Tibial artery (tissue), 4 donors: ENCODE measurements at regions not wholly inside any gene's neighbourhood (a gene's known extent, or its start where the extent isn't known, plus 50 kb on each side); places are given as distances from the start of the nearest gene placed in this dataset.
"Not testable (repeated sequence)": the region's sequence is repeated elsewhere in the genome, so short reads cannot be mapped to it uniquely, and the experiment has no call there.

Experiments used
- DNase-seq, 2 donors: peaks; one replicate each; pipeline ENCODE4 v3.0.0-alpha.2; 2019
- H3K27ac ChIP-seq, 2 donors: fragments of 200-600 bp; sonication (generic) in 1 of 2; 1 replicate in 1 of 2; 2 replicates in 1 of 2; pipeline ENCODE4 v1.5.1; 2018 to 2019; ENCODE audit warnings: mild to moderate bottlenecking in 1 of 2
- H3K27me3 ChIP-seq, 2 donors: fragments of 200-600 bp; sonication (generic) in 1 of 2; one replicate each; pipeline versions ENCODE4 v1.5.1 to v1.6.0; 2016 to 2019
- H3K36me3 ChIP-seq, 3 donors: fragments of 200-600 bp; sonication (generic) in 2 of 3; one replicate each; pipeline ENCODE4 v1.5.1; 2016 to 2019; ENCODE audit warnings: mild to moderate bottlenecking in 2 of 3
- H3K4me1 ChIP-seq, 4 donors: fragments of 200-600 bp; sonication (generic) in 2 of 4; 1 replicate in 3 of 4; 2 replicates in 1 of 4; pipeline ENCODE4 v1.5.1; 2016 to 2019
- H3K4me3 ChIP-seq, 2 donors: fragments of 200-600 bp; sonication (generic) in 1 of 2; 1 replicate in 1 of 2; 2 replicates in 1 of 2; pipeline ENCODE4 v1.5.1; 2018 to 2019; ENCODE audit warnings: mild to moderate bottlenecking in 2 of 2
- H3K9me3 ChIP-seq, 3 donors: fragments of 200-600 bp; sonication (generic) in 1 of 3; one replicate each; pipeline ENCODE4 v1.5.1; 2016 to 2019
- intact Hi-C: fragments of 100-400 bp; cut with DNase I; formaldehyde crosslinking; loops from one replicate; pipeline ENCODE4 v1.15.0; 2023; ENCODE audit warnings: low total_unique reads
- TF ChIP-seq, protein P1 (sequence below), 2 experiments: fragments of 200-600 bp in 1 of 2; fragments of 450-650 bp in 1 of 2; IDR thresholded peaks; one replicate each; pipeline ENCODE4 v1.5.1; 2017 to 2019; ENCODE audit warnings: antibody characterized with exemption in 2 of 2, mild to moderate bottlenecking in 1 of 2, moderate library complexity in 1 of 2

DNA sequence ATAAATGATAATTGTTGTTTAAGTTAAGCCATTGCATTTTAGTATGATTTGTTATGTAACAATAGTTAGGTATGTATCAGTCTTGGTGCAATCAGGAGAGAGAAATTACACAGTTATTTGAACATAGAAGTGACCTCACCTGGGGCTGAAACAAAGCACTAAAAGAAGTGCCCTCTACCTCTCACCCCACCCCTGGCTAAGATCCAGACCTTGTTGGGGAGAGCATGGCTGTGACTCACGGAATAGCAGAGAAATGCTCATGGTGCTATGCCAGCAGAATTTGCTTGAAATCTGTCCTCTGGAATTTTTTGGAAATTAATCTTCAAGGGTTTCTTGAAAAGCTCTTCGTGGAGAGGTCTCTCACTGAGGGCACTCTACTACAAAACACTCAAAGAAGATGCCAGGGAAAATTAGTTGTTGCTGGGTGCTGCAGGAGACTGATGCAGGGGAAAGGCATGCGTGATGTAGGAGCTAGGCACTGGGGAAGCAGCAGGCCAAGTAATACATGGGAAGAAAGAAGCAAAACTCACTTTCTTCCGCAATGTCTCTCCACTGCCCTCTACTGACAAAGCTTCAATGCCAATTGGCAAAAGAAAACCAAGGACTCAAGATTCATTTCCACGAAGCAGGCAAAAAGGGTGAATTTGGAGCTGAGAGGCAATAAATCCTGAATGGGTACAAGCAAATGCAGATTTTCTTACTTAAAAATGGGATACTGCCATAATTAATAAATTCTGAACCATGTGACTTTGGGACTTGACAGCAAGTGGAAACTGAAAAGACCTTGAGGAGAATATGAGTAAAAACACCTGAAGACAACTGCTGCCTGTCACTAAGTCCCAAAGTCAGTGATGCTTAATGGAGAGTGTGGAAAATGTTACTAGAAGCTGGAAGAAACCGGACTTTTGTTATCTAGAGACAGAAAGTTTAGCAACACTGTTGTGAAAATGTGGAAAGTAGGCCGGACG lies 136.3 kb upstream of the ZNF184 start:
- Histone ChIP-seq H3K27me3 (peaks cover 0 to 27% of the 10 kb centered on the region in 2 donors), H3K36me3 (no peaks in the 10 kb centered on the region), H3K27ac (no peak overlapping the region), H3K4me3 (no peak overlapping the region), H3K4me1 (no peaks in the 10 kb centered on the region), H3K9me3 (no peaks in the 10 kb centered on the region)
- no peak for DNase-seq
- intact Hi-C loops, result no loop called here
- TF ChIP-seq, protein P1, sequence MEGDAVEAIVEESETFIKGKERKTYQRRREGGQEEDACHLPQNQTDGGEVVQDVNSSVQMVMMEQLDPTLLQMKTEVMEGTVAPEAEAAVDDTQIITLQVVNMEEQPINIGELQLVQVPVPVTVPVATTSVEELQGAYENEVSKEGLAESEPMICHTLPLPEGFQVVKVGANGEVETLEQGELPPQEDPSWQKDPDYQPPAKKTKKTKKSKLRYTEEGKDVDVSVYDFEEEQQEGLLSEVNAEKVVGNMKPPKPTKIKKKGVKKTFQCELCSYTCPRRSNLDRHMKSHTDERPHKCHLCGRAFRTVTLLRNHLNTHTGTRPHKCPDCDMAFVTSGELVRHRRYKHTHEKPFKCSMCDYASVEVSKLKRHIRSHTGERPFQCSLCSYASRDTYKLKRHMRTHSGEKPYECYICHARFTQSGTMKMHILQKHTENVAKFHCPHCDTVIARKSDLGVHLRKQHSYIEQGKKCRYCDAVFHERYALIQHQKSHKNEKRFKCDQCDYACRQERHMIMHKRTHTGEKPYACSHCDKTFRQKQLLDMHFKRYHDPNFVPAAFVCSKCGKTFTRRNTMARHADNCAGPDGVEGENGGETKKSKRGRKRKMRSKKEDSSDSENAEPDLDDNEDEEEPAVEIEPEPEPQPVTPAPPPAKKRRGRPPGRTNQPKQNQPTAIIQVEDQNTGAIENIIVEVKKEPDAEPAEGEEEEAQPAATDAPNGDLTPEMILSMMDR (IDR thresholded peaks at IDR 0.05), result no peak

DNA sequence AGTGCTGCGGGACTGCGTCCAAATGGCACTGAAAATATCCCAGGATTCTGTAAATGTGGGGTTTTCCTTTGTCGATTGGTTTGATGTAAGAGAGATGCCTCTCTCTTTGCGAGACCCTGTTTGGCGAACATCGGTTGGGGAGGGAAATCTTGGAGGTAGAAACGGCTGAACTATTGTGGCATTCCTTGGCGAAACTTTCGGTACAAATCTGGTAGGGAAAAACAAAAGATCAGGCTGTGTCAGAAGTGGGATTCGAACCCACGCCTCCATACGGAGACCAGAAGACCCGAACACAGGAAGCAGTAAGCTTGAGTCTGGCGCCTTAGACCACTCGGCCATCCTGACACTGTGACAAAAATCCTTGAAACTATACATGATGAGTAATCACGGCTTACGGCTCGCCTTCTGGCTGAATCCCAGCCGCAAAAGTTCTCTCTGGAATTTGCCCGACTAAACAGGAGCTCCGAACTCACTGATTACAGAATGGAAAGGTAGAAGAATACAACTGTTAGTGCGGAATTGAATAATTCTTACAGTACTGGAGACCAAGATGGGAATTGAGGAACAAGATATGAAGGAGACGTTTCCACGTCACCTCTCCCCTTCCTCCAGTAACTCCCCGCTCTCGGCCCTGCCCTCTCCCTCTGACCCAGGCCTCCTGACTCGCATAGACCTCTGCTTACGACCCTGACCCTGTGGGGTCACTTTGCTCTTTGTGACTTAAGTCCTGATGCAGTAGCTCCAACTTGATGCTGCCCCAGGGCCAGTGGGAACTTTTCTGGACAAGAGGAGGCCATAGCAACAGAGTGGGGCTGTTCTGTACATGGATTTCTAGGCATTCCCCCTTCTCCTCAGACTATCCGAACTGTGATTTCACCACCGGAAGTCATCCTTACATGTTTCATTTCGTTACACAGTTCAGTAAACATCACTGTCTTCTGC lies 132.8 kb upstream of the ZNF184 start:
- H3K27me3 ChIP-seq, result peaks cover 0 to 54% of the 10 kb centered on the region in 2 donors
- peaks cover 0 to 5% (median 0%) of the 10 kb centered on the region in 3 donors for H3K9me3 ChIP-seq
- DNase-seq, result no peak
- no peaks in the 10 kb centered on the region for H3K4me1 ChIP-seq
- H3K4me3 ChIP-seq, result no peak overlapping the region
- TF ChIP-seq, protein P1 (IDR thresholded peaks at IDR 0.05), result no peak
- intact Hi-C loops, result no loop called here
- H3K36me3 ChIP-seq, result no peaks in the 10 kb centered on the region
- H3K27ac ChIP-seq, result no peak overlapping the region

DNA sequence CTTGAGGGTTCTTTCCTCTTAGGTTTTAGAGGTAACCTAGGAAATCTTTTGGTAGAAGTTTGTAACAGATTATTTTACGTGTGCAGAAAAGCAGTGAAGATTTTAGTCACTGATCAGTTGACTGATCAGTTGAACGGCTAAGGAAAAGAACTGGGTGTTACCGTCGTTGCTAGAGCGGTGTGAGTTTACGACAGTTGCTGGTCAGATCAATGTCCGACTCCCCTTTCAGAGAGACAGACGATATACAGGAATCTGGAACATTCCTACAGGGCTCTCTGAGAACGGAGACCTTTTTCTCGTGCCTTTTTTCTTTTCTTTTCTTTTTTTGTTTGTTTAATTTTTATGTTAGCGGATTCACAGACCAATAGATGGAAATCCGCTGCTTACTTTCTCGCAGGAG lies 132.1 kb upstream of the ZNF184 start:
- Histone ChIP-seq H3K9me3 (peaks cover 0 to 5% (median 0%) of the 10 kb centered on the region in 3 donors), H3K27me3 (peaks cover 0 to 58% of the 10 kb centered on the region in 2 donors), H3K4me3 (no peak overlapping the region), H3K36me3 (no peaks in the 10 kb centered on the region), H3K4me1 (no peaks in the 10 kb centered on the region), H3K27ac (no peak overlapping the region)
- intact Hi-C loops, result no loop called here
- TF ChIP-seq, protein P1 (IDR thresholded peaks at IDR 0.05), result no peak
- no peak for DNase-seq

DNA sequence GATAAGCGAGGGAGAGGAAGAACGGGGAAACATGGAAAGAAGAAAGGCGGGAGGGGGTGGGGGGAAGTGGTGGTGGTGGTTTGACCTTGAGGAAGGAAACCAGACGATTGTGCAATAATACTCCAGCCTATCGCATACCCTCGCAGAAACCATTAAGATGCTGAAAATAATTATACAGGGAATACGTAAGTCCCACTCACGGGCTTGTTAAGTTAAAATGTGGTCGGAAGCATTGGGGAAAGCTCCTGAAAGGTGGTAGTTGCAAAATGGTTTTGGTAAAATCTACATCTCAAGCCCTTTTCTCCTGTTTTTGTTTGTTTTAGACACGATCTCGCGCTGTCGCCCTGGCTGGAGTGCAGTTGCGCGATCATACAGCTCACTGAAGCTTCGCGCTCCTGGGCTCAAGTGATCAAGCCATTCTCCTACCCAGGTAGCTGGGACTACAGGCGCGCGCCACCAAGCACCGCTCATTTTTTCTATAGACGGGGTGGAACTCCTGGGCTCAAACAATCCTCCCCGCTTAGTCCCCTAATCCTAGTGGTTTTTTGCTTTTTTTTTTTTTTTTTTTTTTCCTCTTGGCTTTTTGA lies 128.9 kb upstream of the ZNF184 start:
- Histone ChIP-seq H3K4me1 (no peaks in the 10 kb centered on the region), H3K36me3 (no peaks in the 10 kb centered on the region), H3K27me3 (peaks cover 0 to 63% of the 10 kb centered on the region in 2 donors), H3K9me3 (peaks cover 0 to 5% (median 0%) of the 10 kb centered on the region in 3 donors), H3K27ac (no peak overlapping the region), H3K4me3 (no peak overlapping the region)
- TF ChIP-seq, protein P1 (IDR thresholded peaks at IDR 0.05), result no peak
- no peak for DNase-seq
- intact Hi-C loops, result no loop called here

DNA sequence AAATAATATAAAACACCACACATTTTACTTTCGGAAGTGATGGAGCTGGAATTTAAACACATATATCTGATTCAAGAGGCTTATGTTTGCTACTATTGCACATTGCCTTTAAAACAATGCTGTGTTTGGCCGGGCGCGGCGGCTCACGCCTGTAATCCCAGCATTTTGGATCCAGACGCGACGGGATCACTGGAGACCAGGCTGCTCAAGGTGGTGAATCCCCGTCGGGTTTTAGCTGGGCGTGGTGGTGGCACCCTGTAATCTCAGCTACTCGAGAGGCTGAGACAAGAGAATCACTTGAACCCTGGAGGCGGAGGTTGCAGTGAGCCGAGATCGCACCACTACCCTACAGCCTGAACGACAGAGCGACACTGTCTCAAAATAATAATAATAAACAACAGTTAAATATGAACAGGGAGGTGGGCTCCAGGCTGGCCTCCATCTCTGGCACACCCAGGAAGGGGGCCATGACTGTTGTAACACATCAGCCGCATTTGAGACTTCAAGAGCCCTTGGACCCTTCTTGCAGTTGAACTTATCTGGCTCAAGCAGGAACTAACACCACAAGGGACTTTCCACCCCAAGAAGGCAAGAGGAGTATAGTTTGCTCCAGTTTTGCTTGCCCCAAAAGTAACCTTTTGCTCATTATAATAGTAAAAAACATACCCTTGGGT lies 127.1 kb upstream of the ZNF184 start:
- DNase-seq, result no peak
- intact Hi-C loops, result no loop called here
- no peaks in the 10 kb centered on the region for H3K4me1 ChIP-seq
- no peak overlapping the region for H3K4me3 ChIP-seq
- H3K27me3 ChIP-seq, result peaks cover 0 to 58% of the 10 kb centered on the region in 2 donors
- peaks cover 0 to 5% (median 0%) of the 10 kb centered on the region in 3 donors for H3K9me3 ChIP-seq
- H3K27ac ChIP-seq, result no peak overlapping the region
- TF ChIP-seq, protein P1 (IDR thresholded peaks at IDR 0.05), result no peak
- no peaks in the 10 kb centered on the region for H3K36me3 ChIP-seq

DNA sequence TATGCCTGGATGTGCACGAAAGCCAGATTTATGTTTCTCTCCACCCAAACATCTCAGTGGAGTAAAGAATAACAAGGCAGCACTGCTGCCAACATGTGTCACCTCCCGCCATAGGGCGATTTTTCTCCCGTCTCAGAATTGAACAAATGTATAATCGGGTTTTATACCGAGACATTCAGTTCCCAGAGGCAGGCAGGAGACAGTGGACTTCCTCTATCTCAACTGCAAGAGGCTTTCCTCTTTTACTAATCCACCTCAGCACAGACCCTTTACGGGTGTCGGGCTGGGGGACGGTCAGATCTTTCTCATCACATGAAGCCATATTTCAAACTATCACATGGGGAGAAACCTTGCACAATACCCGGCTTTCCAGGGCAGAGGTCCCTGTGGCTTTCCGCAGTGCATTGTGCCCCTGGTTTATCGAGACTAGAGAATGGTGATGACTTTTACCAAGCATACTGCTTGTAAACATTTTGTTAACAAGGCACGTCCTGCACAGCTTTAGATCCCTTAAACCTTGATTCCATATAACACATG lies 124.2 kb upstream of the ZNF184 start:
- H3K27ac ChIP-seq, H3K9me3 ChIP-seq, intact Hi-C loops, H3K4me1 ChIP-seq, H3K4me3 ChIP-seq, H3K36me3 ChIP-seq, DNase-seq: not testable (repeated sequence)
- peaks cover 0 to 49% of the 10 kb centered on the region in 2 donors for H3K27me3 ChIP-seq
